HCT116 (cell line): ENCODE measurements at regions not wholly inside any gene's neighbourhood (a gene's known extent, or its start where the extent isn't known, plus 50 kb on each side); places are given as distances from the start of the nearest gene placed in this dataset.

Experiments
- ATAC-seq: fragments of 200-7000 bp; cut with Tn5 transposase; 2 replicates; pipeline ENCODE4 v1.9.1; 2020; ENCODE audit warnings: mild to moderate bottlenecking, moderate library complexity
- BruUV-seq: library from RNA; stranded (reverse); fragments of 400-500 nt; replicated peaks from 2 replicates; lab custom pipeline; 2021; lab: Mats Ljungman, UMichigan
- CTCF ChIA-PET: fragments of 300-600 bp; sonication (Branson Sonifier 250); formaldehyde crosslinking; loops from one replicate; lab custom pipeline; 2021; ENCODE audit warnings: antibody characterized with exemption; lab: Charles Lee
- POLR2A ChIA-PET: fragments of 300-600, 350-600 bp; sonication (Branson Sonifier 250); formaldehyde crosslinking; loops from one replicate; lab custom pipeline; 2021; ENCODE audit warnings: antibody characterized with exemption; lab: Charles Lee
- RAD21 ChIA-PET, 2 experiments: fragments of 300-600 bp; sonication (Branson Sonifier 250); formaldehyde crosslinking; loops; one replicate each; lab custom pipeline; 2023; ENCODE audit warnings: low total read pairs in 2 of 2; ENCODE audit not compliant: uncharacterized antibody in 2 of 2, unreplicated experiment in 2 of 2, low non-redundant PET in 1 of 2; lab: Charles Lee
- DNase-seq: peaks from one replicate; pipeline ENCODE4 v3.0.0-alpha.2; 2010; ENCODE audit warnings: low read depth, low spot score
- H2AFZ ChIP-seq: fragments of 200-600 bp; shearing (Covaris generic), sonication (generic); 2 replicates; pipeline ENCODE4 v1.6.1; 2017; ENCODE audit warnings: low read depth, mixed run types, mixed read lengths, antibody characterized with exemption, low read length; ENCODE audit not compliant: poor library complexity, severe bottlenecking
- H3K27ac ChIP-seq: 2 replicates; pipeline ENCODE4 v1.5.1; 2012; ENCODE audit warnings: low read depth, low read length
- H3K27me3 ChIP-seq: fragments of 200-600 bp; sonication (generic); 2 replicates; pipeline ENCODE4 v1.6.1; 2016; ENCODE audit warnings: mixed run types, low read length, mixed read lengths; ENCODE audit not compliant: insufficient read depth
- H3K36me3 ChIP-seq, 2 experiments: fragments of 200-500 bp in 1 of 2; fragments of 200-600 bp in 1 of 2; sonication (Bioruptor generic) in 1 of 2; sonication (generic) in 1 of 2; 2 replicates each; pipeline versions ENCODE4 v1.5.1 to v1.6.1; 2014 to 2016; ENCODE audit warnings: low read length in 2 of 2, inconsistent platforms in 1 of 2, mixed read lengths in 1 of 2, mixed run types in 1 of 2; ENCODE audit not compliant: insufficient read depth in 2 of 2, control insufficient read depth in 1 of 2
- H3K4me1 ChIP-seq, 2 experiments: fragments of 200-600 bp in 1 of 2; sonication (generic) in 1 of 2; 2 replicates each; pipeline versions ENCODE4 v1.5.1 to v1.6.1; 2012 to 2017; ENCODE audit warnings: low read length in 2 of 2, inconsistent platforms in 1 of 2, mild to moderate bottlenecking in 1 of 2, mixed read lengths in 1 of 2, mixed run types in 1 of 2, moderate library complexity in 1 of 2; ENCODE audit not compliant: insufficient read depth in 2 of 2, control insufficient read depth in 1 of 2
- H3K4me2 ChIP-seq: fragments of 200-600 bp; sonication (generic); 2 replicates; pipeline ENCODE4 v1.6.1; 2017; ENCODE audit warnings: mixed run types, low read length, mixed read lengths
- H3K4me3 ChIP-seq, 2 experiments: fragments of 200-600 bp in 1 of 2; sonication (generic) in 1 of 2; replicated peaks in 1 of 2; 2 replicates each; pipeline ENCODE4 v1.5.1; 2011 to 2016; ENCODE audit warnings: low read length in 2 of 2, control low read depth in 1 of 2, low read depth in 1 of 2, mild to moderate bottlenecking in 1 of 2, mixed read lengths in 1 of 2, mixed run types in 1 of 2
- H3K79me2 ChIP-seq: fragments of 200-600 bp; sonication (generic); 2 replicates; pipeline ENCODE4 v1.6.1; 2017; ENCODE audit warnings: mild to moderate bottlenecking, mixed run types, low read length, moderate library complexity, mixed read lengths; ENCODE audit not compliant: insufficient read depth
- H3K9ac ChIP-seq: fragments of 200-600 bp; sonication (generic); 2 replicates; pipeline ENCODE4 v1.6.1; 2016; ENCODE audit warnings: low read length, mixed read lengths
- H3K9me2 ChIP-seq: fragments of 200-600 bp; sonication (generic), shearing (Covaris generic); 2 replicates; pipeline ENCODE4 v1.6.1; 2017; ENCODE audit warnings: mixed run types, mild to moderate bottlenecking, moderate library complexity; ENCODE audit not compliant: insufficient read depth
- H3K9me3 ChIP-seq, 2 experiments: fragments of 200-500 bp in 1 of 2; fragments of 200-600 bp in 1 of 2; sonication (Bioruptor generic) in 1 of 2; sonication (generic) in 1 of 2; 2 replicates each; pipeline ENCODE4 v1.6.1; 2014 to 2017; ENCODE audit warnings: low read length in 2 of 2, mixed read lengths in 2 of 2, inconsistent platforms in 1 of 2, low read depth in 1 of 2, mild to moderate bottlenecking in 1 of 2, mixed run types in 1 of 2, moderate library complexity in 1 of 2; ENCODE audit not compliant: control insufficient read depth in 1 of 2, insufficient read depth in 1 of 2
- H4K20me1 ChIP-seq: fragments of 200-600 bp; sonication (generic), shearing (Covaris generic); 2 replicates; pipeline ENCODE4 v1.6.1; 2017; ENCODE audit warnings: mixed run types, mild to moderate bottlenecking, moderate library complexity; ENCODE audit not compliant: insufficient read depth
- CBX3 ChIP-seq: IDR thresholded peaks from 2 replicates; pipeline ENCODE4 v1.6.1; 2012; ENCODE audit warnings: low read depth
- EZH2phosphoT487 ChIP-seq: fragments of 200-600 bp; IDR thresholded peaks from 2 replicates; pipeline ENCODE4 v1.6.1; 2018; ENCODE audit warnings: antibody characterized with exemption, borderline replicate concordance
- JUND ChIP-seq: IDR thresholded peaks from 2 replicates; pipeline ENCODE4 v1.6.1; 2012
- POLR2A ChIP-seq: IDR thresholded peaks from 2 replicates; pipeline ENCODE4 v1.7.0; 2011; ENCODE audit warnings: borderline replicate concordance; ENCODE audit not compliant: insufficient read depth, insufficient read length; ENCODE audit errors: extremely low read depth
- RAD21 ChIP-seq: IDR thresholded peaks from 2 replicates; pipeline ENCODE4 v1.6.1; 2012; ENCODE audit warnings: low read depth, mild to moderate bottlenecking
- REST ChIP-seq: IDR thresholded peaks from 2 replicates; pipeline ENCODE4 v1.6.1; 2012; ENCODE audit warnings: low read depth
- SIN3A ChIP-seq: IDR thresholded peaks from 2 replicates; pipeline ENCODE4 v1.6.1; 2012; ENCODE audit warnings: low read depth
- SRF ChIP-seq: IDR thresholded peaks from 2 replicates; pipeline ENCODE4 v1.6.1; 2012; ENCODE audit warnings: low read depth
- TCF7L2 ChIP-seq: IDR thresholded peaks from 2 replicates; pipeline ENCODE4 v1.7.0; 2011; ENCODE audit warnings: borderline replicate concordance, inconsistent platforms; ENCODE audit not compliant: insufficient read depth, insufficient read length; ENCODE audit errors: extremely low read depth
- intact Hi-C: fragments of 100-400 bp; cut with micrococcal nuclease; formaldehyde crosslinking; loops from 2 replicates; pipeline ENCODE4 v1.10.0; 2022
- TF ChIP-seq, protein P1 (sequence below): IDR thresholded peaks from 2 replicates; pipeline ENCODE4 v1.6.1; 2012
- TF ChIP-seq, protein P2 (sequence below): IDR thresholded peaks from 2 replicates; pipeline ENCODE4 v1.6.1; 2011; ENCODE audit warnings: mild to moderate bottlenecking, low read length, moderate library complexity; ENCODE audit not compliant: insufficient replicate concordance; ENCODE audit errors: extremely low read depth

- intact Hi-C loops, result no loop called here
- DNase-seq (no peak), ATAC-seq (no peak)
- Histone ChIP-seq H3K9ac (no peak overlapping the region), H3K4me3 (no peak overlapping the region), H3K9me2 (no peaks in the 10 kb centered on the region), H3K4me1 (peaks cover 0 to 2% of the 10 kb centered on the region in 2 experiments; a peak in 2 of 4 replicates), H3K27me3 (peaks cover 27% of the 10 kb centered on the region), H2AFZ (no peak overlapping the region), H3K36me3 (no peaks in the 10 kb centered on the region), H3K4me2 (no peak overlapping the region), H4K20me1 (no peaks in the 10 kb centered on the region), H3K79me2 (no peaks in the 10 kb centered on the region), H3K9me3 (no peaks in the 10 kb centered on the region), H3K27ac (no peak overlapping the region)
- ChIA-PET POLR2A (no interaction called here), CTCF (no interaction called here), RAD21 (no interaction called here)
- TF ChIP-seq, protein P1, sequence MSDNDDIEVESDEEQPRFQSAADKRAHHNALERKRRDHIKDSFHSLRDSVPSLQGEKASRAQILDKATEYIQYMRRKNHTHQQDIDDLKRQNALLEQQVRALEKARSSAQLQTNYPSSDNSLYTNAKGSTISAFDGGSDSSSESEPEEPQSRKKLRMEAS, result no peak
- TF ChIP-seq EZH2phosphoT487 (no peak), REST (no peak), SIN3A (no peak), SRF (no peak), POLR2A (no peak), CBX3 (no peak)
- BruUV-seq, result no TSS peak
These were observed 176.9 kb upstream of the NSMCE3 start for GRCh38 chr15:29446480-29446879.

DNA sequence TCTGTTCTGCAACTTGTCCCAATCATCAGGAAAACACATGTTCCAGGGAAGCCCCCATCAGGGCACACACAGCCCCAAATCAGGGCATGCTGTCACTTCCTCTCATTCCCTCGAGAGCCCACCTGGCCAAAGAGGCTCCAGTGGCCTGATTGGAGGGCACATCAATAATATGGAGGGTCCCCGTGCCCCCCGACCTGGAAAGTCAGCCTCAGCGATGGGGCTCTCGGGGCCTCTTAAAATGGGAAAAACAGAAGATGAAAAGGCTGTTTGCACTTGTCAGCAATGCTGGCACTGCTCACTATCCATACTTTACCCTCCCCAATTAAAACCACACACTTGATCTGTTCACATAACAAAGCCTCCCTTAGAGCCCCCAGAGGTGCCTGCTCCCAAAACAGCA lies 172.9 kb upstream of the NSMCE3 start:
- Histone ChIP-seq H3K79me2 (no peaks in the 10 kb centered on the region), H4K20me1 (no peaks in the 10 kb centered on the region), H3K36me3 (no peaks in the 10 kb centered on the region), H3K4me1 (no peaks in the 10 kb centered on the region; a peak in 1 of 4 replicates), H3K9ac (no peak overlapping the region), H3K27ac (no peak overlapping the region), H3K9me3 (no peaks in the 10 kb centered on the region), H2AFZ (no peak overlapping the region), H3K9me2 (no peaks in the 10 kb centered on the region), H3K4me3 (no peak overlapping the region), H3K4me2 (no peak overlapping the region), H3K27me3 (peaks cover 38% of the 10 kb centered on the region)
- POLR2A ChIA-PET, result no interaction called here
- RAD21 ChIA-PET, result no interaction called here
- CTCF ChIA-PET, result no interaction called here
- TF ChIP-seq SIN3A (no peak), CBX3 (no peak), RAD21 (no peak), TCF7L2 (no peak), JUND (no peak)
- TF ChIP-seq, protein P2, sequence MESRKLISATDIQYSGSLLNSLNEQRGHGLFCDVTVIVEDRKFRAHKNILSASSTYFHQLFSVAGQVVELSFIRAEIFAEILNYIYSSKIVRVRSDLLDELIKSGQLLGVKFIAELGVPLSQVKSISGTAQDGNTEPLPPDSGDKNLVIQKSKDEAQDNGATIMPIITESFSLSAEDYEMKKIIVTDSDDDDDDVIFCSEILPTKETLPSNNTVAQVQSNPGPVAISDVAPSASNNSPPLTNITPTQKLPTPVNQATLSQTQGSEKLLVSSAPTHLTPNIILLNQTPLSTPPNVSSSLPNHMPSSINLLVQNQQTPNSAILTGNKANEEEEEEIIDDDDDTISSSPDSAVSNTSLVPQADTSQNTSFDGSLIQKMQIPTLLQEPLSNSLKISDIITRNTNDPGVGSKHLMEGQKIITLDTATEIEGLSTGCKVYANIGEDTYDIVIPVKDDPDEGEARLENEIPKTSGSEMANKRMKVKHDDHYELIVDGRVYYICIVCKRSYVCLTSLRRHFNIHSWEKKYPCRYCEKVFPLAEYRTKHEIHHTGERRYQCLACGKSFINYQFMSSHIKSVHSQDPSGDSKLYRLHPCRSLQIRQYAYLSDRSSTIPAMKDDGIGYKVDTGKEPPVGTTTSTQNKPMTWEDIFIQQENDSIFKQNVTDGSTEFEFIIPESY, result no peak
- TF ChIP-seq, protein P1, result no peak
- ATAC-seq (no peak), DNase-seq (no peak)
- no TSS peak for BruUV-seq
- intact Hi-C loops, result no loop called here
